Liver (tissue), 7 donors: ENCODE measurements at regions not wholly inside any gene's neighbourhood (a gene's known extent, or its start where the extent isn't known, plus 50 kb on each side); places are given as distances from the start of the nearest gene placed in this dataset.

ENCODE experiments used
- DNase-seq: peaks from one replicate; pipeline ENCODE4 v3.0.0-alpha.2; 2017; ENCODE audit warnings: low spot score
- H3K27ac ChIP-seq, 2 donors: one replicate each; pipeline ENCODE4 v1.7.0; 2013; ENCODE audit warnings: inconsistent platforms in 2 of 2, low read length in 2 of 2, control low read depth in 1 of 2, low read depth in 1 of 2, mild to moderate bottlenecking in 1 of 2
- H3K27me3 ChIP-seq, 4 donors: one replicate each; pipeline versions ENCODE4 v1.6.1 to v1.7.0; 2013; ENCODE audit warnings: low read length in 3 of 4, inconsistent platforms in 1 of 4, mild to moderate bottlenecking in 1 of 4, moderate library complexity in 1 of 4; ENCODE audit not compliant: control insufficient read depth in 4 of 4, insufficient read depth in 4 of 4
- H3K36me3 ChIP-seq, 4 donors: one replicate each; pipeline versions ENCODE4 v1.6.1 to v1.7.0; 2013; ENCODE audit warnings: low read length in 3 of 4, mild to moderate bottlenecking in 3 of 4, low read depth in 1 of 4, moderate library complexity in 1 of 4; ENCODE audit not compliant: control insufficient read depth in 4 of 4, insufficient read depth in 3 of 4
- H3K4me1 ChIP-seq, 4 donors: one replicate each; pipeline versions ENCODE4 v1.6.1 to v1.7.0; 2013; ENCODE audit warnings: low read length in 3 of 4, mild to moderate bottlenecking in 3 of 4, moderate library complexity in 1 of 4; ENCODE audit not compliant: control insufficient read depth in 4 of 4, insufficient read depth in 4 of 4
- H3K4me3 ChIP-seq, 3 donors: one replicate each; pipeline versions ENCODE4 v1.6.1 to v1.7.0; 2013; ENCODE audit warnings: low read length in 3 of 3, control low read depth in 1 of 3, low read depth in 1 of 3, mild to moderate bottlenecking in 1 of 3
- H3K9ac ChIP-seq, 2 donors: one replicate each; pipeline ENCODE4 v1.7.0; 2013; ENCODE audit warnings: low read length in 2 of 2, mild to moderate bottlenecking in 2 of 2, moderate library complexity in 2 of 2, control low read depth in 1 of 2, low read depth in 1 of 2
- H3K9me3 ChIP-seq, 4 donors: one replicate each; pipeline versions ENCODE4 v1.6.1 to v1.7.0; 2013; ENCODE audit warnings: low read length in 3 of 4; ENCODE audit not compliant: control insufficient read depth in 4 of 4
- ATF3 ChIP-seq: IDR thresholded peaks from 2 replicates; pipeline ENCODE4 v1.6.1; 2016; ENCODE audit warnings: antibody characterized with exemption
- EGR1 ChIP-seq, 2 donors: IDR thresholded peaks; 2 replicates each; pipeline ENCODE4 v1.6.1; 2016 to 2018; ENCODE audit warnings: antibody characterized with exemption in 2 of 2, low read depth in 2 of 2
- FOXA1 ChIP-seq: IDR thresholded peaks from 2 replicates; pipeline ENCODE4 v1.6.1; 2016; ENCODE audit warnings: antibody characterized with exemption
- FOXA2 ChIP-seq: IDR thresholded peaks from 2 replicates; pipeline ENCODE4 v1.6.1; 2016; ENCODE audit warnings: antibody characterized with exemption
- GABPA ChIP-seq, 2 donors: IDR thresholded peaks in 1 of 2; conservative IDR thresholded peaks in 1 of 2; 2 replicates each; pipeline ENCODE4 v1.6.1; 2016; ENCODE audit warnings: antibody characterized with exemption in 2 of 2, mild to moderate bottlenecking in 1 of 2, moderate library complexity in 1 of 2
- HNF4A ChIP-seq, 2 donors: conservative IDR thresholded peaks; 2 replicates each; pipeline ENCODE4 v1.6.1; 2016; ENCODE audit warnings: antibody characterized with exemption in 2 of 2, mild to moderate bottlenecking in 2 of 2
- HNF4G ChIP-seq: IDR thresholded peaks from 2 replicates; pipeline ENCODE4 v1.6.1; 2016; ENCODE audit warnings: antibody characterized with exemption
- JUND ChIP-seq, 2 donors: IDR thresholded peaks; 2 replicates each; pipeline ENCODE4 v1.6.1; 2016; ENCODE audit warnings: antibody characterized with exemption in 2 of 2
- MAX ChIP-seq: IDR thresholded peaks from 2 replicates; pipeline ENCODE4 v1.6.1; 2016; ENCODE audit warnings: antibody characterized with exemption
- NR2F2 ChIP-seq: IDR thresholded peaks from 2 replicates; pipeline ENCODE4 v1.6.1; 2016; ENCODE audit warnings: antibody characterized with exemption
- RAD21 ChIP-seq, 2 donors: IDR thresholded peaks; 2 replicates each; pipeline ENCODE4 v1.6.1; 2016; ENCODE audit warnings: antibody characterized with exemption in 2 of 2, mild to moderate bottlenecking in 2 of 2
- REST ChIP-seq: IDR thresholded peaks from 2 replicates; pipeline ENCODE4 v1.6.1; 2016; ENCODE audit warnings: antibody characterized with exemption, mild to moderate bottlenecking
- RXRA ChIP-seq, 2 donors: IDR thresholded peaks; 2 replicates each; pipeline ENCODE4 v1.6.1; 2017 to 2018; ENCODE audit warnings: antibody characterized with exemption in 2 of 2, mild to moderate bottlenecking in 1 of 2
- SP1 ChIP-seq: IDR thresholded peaks from 2 replicates; pipeline ENCODE4 v1.6.1; 2018; ENCODE audit warnings: antibody characterized with exemption, mild to moderate bottlenecking
- TAF1 ChIP-seq: conservative IDR thresholded peaks from 2 replicates; pipeline ENCODE4 v1.6.1; 2016; ENCODE audit warnings: antibody characterized with exemption, mild to moderate bottlenecking
- YY1 ChIP-seq: IDR thresholded peaks from 2 replicates; pipeline ENCODE4 v1.6.1; 2016; ENCODE audit warnings: antibody characterized with exemption, mild to moderate bottlenecking
- TF ChIP-seq, protein P1 (sequence below): IDR thresholded peaks from 2 replicates; pipeline ENCODE4 v1.6.1; 2016; ENCODE audit warnings: antibody characterized with exemption
- TF ChIP-seq, protein P2 (sequence below): fragments of 150-350 bp; IDR thresholded peaks from 2 replicates; pipeline ENCODE4 v1.5.1; 2017; ENCODE audit warnings: improper control_type of control experiment, low read depth, low read length; ENCODE audit not compliant: missing input control
- donor health status: healthy.
- donor health status: healthy.
- donor health status: healthy.
- donor health status: healthy.

DNA sequence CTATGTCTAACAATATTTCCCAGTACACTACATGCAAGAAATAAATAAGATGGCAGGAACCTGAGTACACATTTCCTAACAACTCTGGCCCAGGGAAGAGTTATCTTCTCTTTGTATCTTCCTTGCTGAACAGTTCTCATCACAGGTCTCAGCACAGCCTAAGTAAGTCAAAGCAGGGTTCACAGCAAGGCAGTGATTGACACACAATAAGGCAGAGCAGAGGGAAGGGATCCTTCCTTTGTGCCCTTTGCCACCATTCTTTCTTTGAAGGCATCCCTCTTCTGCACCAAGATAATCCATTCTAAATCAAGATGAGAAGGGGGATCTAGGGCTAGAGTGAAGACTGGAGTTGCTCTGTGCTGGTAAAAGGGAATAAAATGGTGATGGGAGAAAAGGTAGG, 73.4 kb upstream of the TRPC4 start:
- Histone ChIP-seq H3K9me3 (no peaks in the 10 kb centered on the region), H3K4me3 (no peak overlapping the region), H3K9ac (no peak overlapping the region), H3K27ac (no peak overlapping the region), H3K4me1 (no peaks in the 10 kb centered on the region), H3K27me3 (peaks cover 0 to 2% (median 0%) of the 10 kb centered on the region in 4 donors), H3K36me3 (no peaks in the 10 kb centered on the region)
- no peak for TF ChIP-seq SP1
- no peak for TF ChIP-seq GABPA (IDR thresholded peaks at IDR 0.05 in 1 of 2, conservative IDR thresholded peaks at IDR 0.05 in 1 of 2)
- TF ChIP-seq NR2F2: no peak
- no peak for TF ChIP-seq JUND (IDR thresholded peaks at IDR 0.05)
- TF ChIP-seq RAD21 (IDR thresholded peaks at IDR 0.05): no peak
- no peak for TF ChIP-seq YY1
- TF ChIP-seq EGR1 (IDR thresholded peaks at IDR 0.05; ENCODE audit: low read depth in 2 of 2): no peak
- TF ChIP-seq TAF1: no peak
- TF ChIP-seq HNF4A (conservative IDR thresholded peaks at IDR 0.05): no peak
- no peak for TF ChIP-seq HNF4G
- TF ChIP-seq REST: no peak
- no peak for TF ChIP-seq FOXA2
- no peak for TF ChIP-seq MAX
- no peak for TF ChIP-seq ATF3
- TF ChIP-seq FOXA1: no peak
- TF ChIP-seq, protein P1, sequence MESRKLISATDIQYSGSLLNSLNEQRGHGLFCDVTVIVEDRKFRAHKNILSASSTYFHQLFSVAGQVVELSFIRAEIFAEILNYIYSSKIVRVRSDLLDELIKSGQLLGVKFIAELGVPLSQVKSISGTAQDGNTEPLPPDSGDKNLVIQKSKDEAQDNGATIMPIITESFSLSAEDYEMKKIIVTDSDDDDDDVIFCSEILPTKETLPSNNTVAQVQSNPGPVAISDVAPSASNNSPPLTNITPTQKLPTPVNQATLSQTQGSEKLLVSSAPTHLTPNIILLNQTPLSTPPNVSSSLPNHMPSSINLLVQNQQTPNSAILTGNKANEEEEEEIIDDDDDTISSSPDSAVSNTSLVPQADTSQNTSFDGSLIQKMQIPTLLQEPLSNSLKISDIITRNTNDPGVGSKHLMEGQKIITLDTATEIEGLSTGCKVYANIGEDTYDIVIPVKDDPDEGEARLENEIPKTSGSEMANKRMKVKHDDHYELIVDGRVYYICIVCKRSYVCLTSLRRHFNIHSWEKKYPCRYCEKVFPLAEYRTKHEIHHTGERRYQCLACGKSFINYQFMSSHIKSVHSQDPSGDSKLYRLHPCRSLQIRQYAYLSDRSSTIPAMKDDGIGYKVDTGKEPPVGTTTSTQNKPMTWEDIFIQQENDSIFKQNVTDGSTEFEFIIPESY: no peak
- no peak for TF ChIP-seq RXRA (IDR thresholded peaks at IDR 0.05)
- TF ChIP-seq, protein P2, sequence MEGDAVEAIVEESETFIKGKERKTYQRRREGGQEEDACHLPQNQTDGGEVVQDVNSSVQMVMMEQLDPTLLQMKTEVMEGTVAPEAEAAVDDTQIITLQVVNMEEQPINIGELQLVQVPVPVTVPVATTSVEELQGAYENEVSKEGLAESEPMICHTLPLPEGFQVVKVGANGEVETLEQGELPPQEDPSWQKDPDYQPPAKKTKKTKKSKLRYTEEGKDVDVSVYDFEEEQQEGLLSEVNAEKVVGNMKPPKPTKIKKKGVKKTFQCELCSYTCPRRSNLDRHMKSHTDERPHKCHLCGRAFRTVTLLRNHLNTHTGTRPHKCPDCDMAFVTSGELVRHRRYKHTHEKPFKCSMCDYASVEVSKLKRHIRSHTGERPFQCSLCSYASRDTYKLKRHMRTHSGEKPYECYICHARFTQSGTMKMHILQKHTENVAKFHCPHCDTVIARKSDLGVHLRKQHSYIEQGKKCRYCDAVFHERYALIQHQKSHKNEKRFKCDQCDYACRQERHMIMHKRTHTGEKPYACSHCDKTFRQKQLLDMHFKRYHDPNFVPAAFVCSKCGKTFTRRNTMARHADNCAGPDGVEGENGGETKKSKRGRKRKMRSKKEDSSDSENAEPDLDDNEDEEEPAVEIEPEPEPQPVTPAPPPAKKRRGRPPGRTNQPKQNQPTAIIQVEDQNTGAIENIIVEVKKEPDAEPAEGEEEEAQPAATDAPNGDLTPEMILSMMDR: no peak
- no peak for DNase-seq
